Endothelial cell (in vitro differentiated cells): ENCODE measurements at regions not wholly inside any gene's neighbourhood (a gene's known extent, or its start where the extent isn't known, plus 50 kb on each side); places are given as distances from the start of the nearest gene placed in this dataset.

ENCODE experiments used
- DNase-seq: peaks from one replicate; pipeline ENCODE4 v3.0.0; 2021; ENCODE audit warnings: low spot score
- H3K27ac Mint-ChIP-seq: one replicate; pipeline ENCODE4 v1.8.0; 2021; ENCODE audit warnings: mixed read lengths, inconsistent platforms; ENCODE audit not compliant: unreplicated experiment
- H3K27me3 Mint-ChIP-seq: one replicate; pipeline ENCODE4 v1.8.0; 2021; ENCODE audit warnings: mild to moderate bottlenecking, moderate library complexity, mixed read lengths, inconsistent platforms; ENCODE audit not compliant: unreplicated experiment
- H3K36me3 Mint-ChIP-seq: one replicate; pipeline ENCODE4 v1.8.0; 2021; ENCODE audit warnings: mild to moderate bottlenecking, low read depth, mixed read lengths, inconsistent platforms; ENCODE audit not compliant: unreplicated experiment
- H3K4me1 Mint-ChIP-seq: one replicate; pipeline ENCODE4 v1.8.0; 2021; ENCODE audit warnings: mild to moderate bottlenecking, mixed read lengths, inconsistent platforms; ENCODE audit not compliant: unreplicated experiment
- H3K4me3 Mint-ChIP-seq: one replicate; pipeline ENCODE4 v1.8.0; 2021; ENCODE audit warnings: mild to moderate bottlenecking, mixed read lengths, inconsistent platforms; ENCODE audit not compliant: unreplicated experiment
- H3K9me3 Mint-ChIP-seq: one replicate; pipeline ENCODE4 v1.8.0; 2021; ENCODE audit warnings: mixed read lengths, inconsistent platforms; ENCODE audit not compliant: unreplicated experiment
- TF ChIP-seq, protein P1 (sequence below): fragments of 200-600 bp; sonication (generic); IDR thresholded peaks from one replicate; pipeline ENCODE4 v1.5.0; 2021; ENCODE audit warnings: antibody characterized with exemption; ENCODE audit not compliant: unreplicated experiment

DNA sequence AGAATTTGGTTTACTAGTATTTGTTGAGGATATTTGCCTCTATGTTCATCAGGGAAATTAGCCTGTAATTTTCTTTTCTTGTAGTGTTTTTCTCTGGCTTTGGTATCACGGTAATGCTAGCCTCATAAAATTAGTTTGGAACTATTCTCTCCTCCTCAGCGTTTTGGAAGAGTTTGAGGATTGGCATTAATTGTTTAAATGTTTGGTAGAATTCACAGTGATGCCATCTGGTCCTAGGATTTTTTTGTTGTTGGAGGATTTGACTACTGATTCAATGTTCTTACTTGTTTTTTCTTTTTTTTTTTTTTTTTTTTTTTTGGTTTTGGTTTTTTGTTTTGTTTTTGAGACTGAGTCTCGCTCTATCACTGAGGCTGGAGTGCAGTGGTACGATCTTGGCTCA is 156.2 kb upstream of the BTBD3 start:
- Mint-ChIP-seq H3K9me3 (no peaks in the 10 kb centered on the region), H3K36me3 (no peaks in the 10 kb centered on the region), H3K27me3 (no peaks in the 10 kb centered on the region), H3K4me3 (no peak overlapping the region), H3K27ac (no peak overlapping the region), H3K4me1 (peaks cover 7% of the 10 kb centered on the region)
- DNase-seq, result no peak
- TF ChIP-seq, protein P1, sequence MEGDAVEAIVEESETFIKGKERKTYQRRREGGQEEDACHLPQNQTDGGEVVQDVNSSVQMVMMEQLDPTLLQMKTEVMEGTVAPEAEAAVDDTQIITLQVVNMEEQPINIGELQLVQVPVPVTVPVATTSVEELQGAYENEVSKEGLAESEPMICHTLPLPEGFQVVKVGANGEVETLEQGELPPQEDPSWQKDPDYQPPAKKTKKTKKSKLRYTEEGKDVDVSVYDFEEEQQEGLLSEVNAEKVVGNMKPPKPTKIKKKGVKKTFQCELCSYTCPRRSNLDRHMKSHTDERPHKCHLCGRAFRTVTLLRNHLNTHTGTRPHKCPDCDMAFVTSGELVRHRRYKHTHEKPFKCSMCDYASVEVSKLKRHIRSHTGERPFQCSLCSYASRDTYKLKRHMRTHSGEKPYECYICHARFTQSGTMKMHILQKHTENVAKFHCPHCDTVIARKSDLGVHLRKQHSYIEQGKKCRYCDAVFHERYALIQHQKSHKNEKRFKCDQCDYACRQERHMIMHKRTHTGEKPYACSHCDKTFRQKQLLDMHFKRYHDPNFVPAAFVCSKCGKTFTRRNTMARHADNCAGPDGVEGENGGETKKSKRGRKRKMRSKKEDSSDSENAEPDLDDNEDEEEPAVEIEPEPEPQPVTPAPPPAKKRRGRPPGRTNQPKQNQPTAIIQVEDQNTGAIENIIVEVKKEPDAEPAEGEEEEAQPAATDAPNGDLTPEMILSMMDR, result no peak

DNA sequence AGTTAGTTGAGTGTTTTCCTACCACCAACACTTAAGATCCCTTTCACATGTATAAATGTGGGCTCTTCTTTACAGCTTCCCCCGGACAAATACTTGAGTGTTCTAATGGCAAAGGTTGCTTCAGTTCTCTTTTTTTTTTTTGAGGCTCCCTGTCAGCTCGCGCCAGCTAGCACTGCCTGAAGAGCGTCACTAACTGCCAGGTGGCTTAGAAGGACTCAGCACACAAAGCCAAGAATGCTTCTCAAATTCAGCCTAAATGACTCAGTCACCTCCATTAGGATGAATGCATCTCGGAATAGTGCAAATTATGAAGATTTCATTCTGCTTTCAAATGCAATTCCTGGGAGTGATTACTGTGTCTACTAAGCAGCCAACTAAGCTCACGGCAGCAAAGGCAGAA is 150.7 kb upstream of the BTBD3 start:
- Mint-ChIP-seq H3K9me3 (no peaks in the 10 kb centered on the region), H3K4me3 (no peak overlapping the region), H3K27me3 (no peaks in the 10 kb centered on the region), H3K4me1 (peaks cover 7% of the 10 kb centered on the region), H3K27ac (no peak overlapping the region), H3K36me3 (no peaks in the 10 kb centered on the region)
- TF ChIP-seq, protein P1, result no peak
- DNase-seq, result no peak

DNA sequence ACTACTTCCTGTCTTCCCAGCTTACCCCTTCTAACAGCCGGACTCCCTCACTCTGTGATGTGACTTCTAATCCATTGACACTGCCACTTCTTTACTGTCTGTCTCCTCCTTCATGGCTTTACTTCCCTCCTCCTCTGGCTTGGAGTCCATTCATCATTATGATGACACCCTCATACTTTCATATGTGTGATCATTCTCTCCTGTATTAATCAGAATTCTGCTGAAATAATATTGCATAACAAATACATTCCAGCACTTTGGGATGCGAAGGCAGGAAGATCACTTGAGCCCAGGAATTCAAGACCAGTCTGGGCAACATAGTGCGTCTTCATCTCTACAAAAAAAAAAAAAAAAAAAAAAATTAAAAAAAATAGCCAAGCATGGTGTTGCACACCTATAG is 147.9 kb upstream of the BTBD3 start:
- no peak for DNase-seq
- Mint-ChIP-seq H3K27ac (no peak overlapping the region), H3K36me3 (no peaks in the 10 kb centered on the region), H3K9me3 (no peaks in the 10 kb centered on the region), H3K4me1 (peaks cover 1% of the 10 kb centered on the region), H3K27me3 (no peaks in the 10 kb centered on the region), H3K4me3 (no peak overlapping the region)
- TF ChIP-seq, protein P1, result no peak

DNA sequence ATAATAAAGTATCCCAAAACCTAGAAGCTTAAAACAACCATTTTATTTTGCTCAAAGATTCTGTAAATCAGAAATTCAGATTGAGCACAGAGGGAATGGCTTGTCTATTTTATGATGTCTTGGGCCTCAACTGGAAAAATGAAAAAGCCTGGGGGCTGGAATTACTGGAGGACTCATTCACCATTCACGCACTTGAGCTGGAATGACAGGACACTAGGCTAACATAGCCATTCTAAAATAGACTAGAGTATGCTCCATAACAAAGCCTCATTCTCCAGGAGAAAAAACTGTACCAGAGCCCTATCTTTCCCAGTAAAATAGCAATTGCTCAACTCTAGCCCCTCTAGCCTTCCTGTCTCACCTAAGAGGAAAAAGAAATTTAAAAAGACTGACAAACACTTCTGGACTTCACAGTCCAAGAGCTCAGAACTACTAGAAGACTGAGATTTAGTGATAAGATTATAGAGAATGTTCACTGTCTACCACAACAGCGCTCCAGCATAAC is 145.4 kb upstream of the BTBD3 start:
- Mint-ChIP-seq H3K27me3 (no peaks in the 10 kb centered on the region), H3K36me3 (no peaks in the 10 kb centered on the region), H3K4me3 (no peak overlapping the region), H3K4me1 (no peaks in the 10 kb centered on the region), H3K27ac (no peak overlapping the region), H3K9me3 (no peaks in the 10 kb centered on the region)
- TF ChIP-seq, protein P1, result no peak
- no peak for DNase-seq

DNA sequence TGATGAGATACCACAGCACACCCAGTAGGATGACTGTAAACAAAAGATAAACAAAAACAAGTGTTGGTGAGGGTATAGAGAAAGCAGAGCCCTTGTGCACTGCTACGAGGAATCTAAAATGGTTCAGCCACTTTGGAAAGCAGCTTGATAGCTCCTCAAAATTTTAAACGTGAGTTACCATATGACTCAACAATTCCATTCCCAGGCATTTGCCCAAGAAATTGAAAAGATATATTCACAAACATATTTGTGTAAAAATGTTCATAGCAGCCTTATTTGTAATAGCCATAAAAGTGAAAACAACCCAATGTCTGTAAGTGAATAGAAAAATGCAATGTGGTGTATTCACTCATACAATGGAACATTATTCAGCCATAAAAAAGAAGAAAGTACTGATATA is 141.0 kb upstream of the BTBD3 start:
- no peak overlapping the region for H3K4me3 Mint-ChIP-seq
- H3K27ac Mint-ChIP-seq, result no peak overlapping the region
- no peaks in the 10 kb centered on the region for H3K9me3 Mint-ChIP-seq
- TF ChIP-seq, protein P1, result no peak
- H3K36me3 Mint-ChIP-seq, result no peaks in the 10 kb centered on the region
- no peak for DNase-seq
- peaks cover 13% of the 10 kb centered on the region for H3K4me1 Mint-ChIP-seq
- H3K27me3 Mint-ChIP-seq, result no peaks in the 10 kb centered on the region
